Occipital lobe (tissue), 1 donor: ENCODE measurements at regions not wholly inside any gene's neighbourhood (a gene's known extent, or its start where the extent isn't known, plus 50 kb on each side); places are given as distances from the start of the nearest gene placed in this dataset.
"Not testable (repeated sequence)": the region's sequence is repeated elsewhere in the genome, so short reads cannot be mapped to it uniquely, and the experiment has no call there.

Source experiments
- DNase-seq: peaks from one replicate; lab custom pipeline; 2025; lab: John Stamatoyannopoulos, UW

GRCh38 chr18:38256366-38256765, 690.8 kb upstream of the CELF4 start:
- DNase-seq = no peak

DNA sequence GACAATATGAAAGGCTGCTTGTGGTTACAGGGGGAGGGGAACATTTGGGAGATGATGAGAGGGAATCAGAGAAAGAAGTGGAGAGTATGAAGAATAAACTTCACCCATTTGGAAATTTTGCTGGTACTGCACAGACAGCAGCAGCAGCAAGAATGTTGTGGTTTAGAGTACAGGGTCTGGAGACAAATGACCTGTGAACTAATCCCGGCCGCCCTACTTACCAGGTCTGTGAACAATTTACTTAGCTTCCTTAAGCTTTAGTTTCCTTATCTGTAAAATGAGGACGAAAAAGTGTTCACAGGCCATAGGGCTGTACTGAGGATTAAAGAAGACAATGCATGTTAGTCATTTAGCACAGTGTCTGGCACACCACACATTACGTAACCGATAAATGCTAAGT, 685.4 kb upstream of the CELF4 start:
- no peak for DNase-seq

DNA sequence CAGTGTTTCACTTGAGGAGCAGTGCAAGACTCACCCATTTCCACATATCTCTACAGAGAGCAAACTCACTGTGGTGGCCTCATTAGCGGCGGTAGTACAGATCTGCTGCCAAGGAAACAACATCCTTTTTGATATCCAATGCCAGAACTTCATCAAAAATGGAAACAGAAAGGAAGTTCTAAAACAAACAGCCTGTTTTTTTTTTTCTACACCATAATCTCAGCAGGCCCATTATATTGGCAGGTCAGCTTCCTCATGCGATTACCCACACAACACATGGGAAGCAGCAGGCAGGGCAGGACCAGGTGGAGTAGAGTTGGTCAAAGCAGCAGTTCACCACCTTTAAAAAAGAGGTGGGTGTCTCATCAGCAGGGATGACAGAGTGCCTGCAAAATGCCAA, 678.9 kb upstream of the CELF4 start:
- DNase-seq = no peak

DNA sequence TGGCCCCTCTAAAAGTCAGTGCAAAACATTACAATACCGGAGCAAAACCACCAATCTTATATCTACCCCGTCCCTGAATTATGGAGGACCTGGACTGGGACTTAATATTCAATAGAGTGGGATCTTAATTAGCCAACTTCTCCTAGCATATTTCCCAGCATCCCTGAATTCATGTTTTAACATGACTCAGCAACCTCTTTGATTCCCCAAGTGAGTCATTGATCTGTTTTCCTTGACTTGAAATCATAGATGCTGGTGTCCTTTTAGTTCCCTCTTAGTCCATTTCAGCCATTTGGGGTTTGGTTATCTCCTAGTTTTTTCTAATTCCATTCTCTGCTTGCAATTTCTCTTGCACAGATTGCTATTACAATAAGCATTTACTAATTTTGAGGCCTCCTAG, 677.7 kb upstream of the CELF4 start:
- no peak for DNase-seq

GRCh38 chr18:38241736-38242135, 676.1 kb upstream of the CELF4 start:
- no peak for DNase-seq

GRCh38 chr18:38241216-38241615, 675.6 kb upstream of the CELF4 start:
- no peak for DNase-seq

- DNase-seq = no peak
These were observed 674.0 kb upstream of the CELF4 start for GRCh38 chr18:38239606-38240005.

- no peak for DNase-seq
These were observed 672.2 kb upstream of the CELF4 start for GRCh38 chr18:38237796-38238195.

DNA sequence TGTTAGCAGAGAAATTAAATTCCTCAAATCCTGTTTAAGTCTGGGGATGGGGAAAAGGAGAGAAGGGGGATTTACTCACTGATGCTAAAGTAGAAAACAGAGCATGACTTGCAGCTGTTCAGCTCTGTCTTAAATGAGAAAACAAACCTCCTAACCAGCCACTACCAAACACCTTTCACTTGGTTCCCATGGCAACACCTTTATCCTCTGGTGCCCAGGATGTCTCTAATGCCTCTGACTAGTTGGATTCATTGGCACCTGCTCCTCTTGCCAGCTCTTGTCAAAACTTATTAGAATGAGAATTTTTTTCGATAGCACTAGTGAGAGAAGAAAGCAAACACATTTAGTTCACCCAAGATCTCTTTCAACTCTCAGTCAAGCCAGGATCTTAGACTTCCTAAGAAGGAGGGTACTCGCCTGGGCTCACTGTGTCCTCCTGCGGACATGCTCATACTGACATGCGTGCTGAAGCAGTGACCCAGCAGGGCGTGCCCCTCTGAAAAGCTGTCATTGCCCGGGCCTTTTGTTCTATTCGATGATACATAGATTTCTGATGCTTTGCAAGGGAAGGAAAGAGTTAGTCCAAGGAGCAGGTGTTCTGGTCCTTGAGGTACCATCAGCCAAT, 656.0 kb upstream of the CELF4 start:
- DNase-seq = no peak

DNA sequence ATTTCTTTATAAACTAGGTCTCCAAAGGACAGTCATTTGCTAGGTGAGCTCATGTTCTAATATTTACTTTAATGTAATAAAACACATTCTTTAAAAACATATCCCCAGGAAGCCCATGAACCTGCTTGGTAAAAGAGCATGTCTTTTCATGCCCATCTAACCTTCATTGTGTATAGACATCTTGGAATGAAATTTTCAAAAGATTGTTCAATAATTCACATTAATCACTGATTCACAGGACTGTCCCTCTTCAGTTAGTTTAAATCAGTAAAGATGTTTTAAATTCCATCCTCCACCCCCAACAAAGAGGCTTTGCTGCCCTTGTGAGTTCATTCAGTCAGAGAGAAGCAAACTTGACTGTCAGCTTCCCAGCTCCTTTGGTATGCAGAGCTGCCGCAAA, 633.4 kb upstream of the CELF4 start:
- no peak for DNase-seq

DNA sequence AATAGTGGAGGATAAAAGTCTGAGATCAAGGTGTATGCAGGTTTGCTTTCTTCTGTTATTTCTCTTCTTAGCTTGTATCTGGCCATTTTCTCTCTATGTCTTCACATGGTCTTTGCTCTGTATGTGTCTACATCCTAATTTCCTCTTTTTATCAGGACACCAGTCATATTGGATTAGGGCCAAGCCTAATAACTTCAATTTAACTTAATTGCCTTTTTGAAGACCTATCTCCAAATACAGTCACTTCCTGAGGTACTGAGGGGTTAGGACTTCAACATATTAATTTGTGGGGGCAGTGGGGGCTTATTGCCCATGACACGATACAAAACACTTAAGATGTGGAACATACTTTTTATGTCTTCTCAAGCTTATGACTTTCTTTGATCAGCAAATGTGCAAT, 632.9 kb upstream of the CELF4 start:
- no peak for DNase-seq

GRCh38 chr18:38186491-38186890, 620.9 kb upstream of the CELF4 start:
- DNase-seq = no peak

DNA sequence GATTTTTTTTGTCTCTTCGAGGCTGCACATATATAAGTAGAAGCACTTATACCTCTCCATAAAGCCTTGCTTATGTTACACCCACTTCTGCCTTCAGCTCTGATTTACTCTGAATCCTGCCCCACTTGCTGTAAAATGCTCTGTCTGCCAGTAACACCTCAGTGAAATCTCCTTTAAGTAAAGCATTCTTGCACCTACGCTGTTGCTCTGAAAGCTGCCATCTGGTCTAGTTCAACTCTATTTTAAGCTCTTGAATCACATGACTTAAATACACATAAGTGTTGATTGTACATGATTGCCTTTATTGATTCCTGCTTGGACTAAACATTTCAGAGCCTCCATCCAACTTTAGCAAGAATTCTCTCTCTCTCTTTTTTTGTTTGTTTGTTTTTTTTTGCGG, 609.0 kb upstream of the CELF4 start:
- no peak for DNase-seq

DNA sequence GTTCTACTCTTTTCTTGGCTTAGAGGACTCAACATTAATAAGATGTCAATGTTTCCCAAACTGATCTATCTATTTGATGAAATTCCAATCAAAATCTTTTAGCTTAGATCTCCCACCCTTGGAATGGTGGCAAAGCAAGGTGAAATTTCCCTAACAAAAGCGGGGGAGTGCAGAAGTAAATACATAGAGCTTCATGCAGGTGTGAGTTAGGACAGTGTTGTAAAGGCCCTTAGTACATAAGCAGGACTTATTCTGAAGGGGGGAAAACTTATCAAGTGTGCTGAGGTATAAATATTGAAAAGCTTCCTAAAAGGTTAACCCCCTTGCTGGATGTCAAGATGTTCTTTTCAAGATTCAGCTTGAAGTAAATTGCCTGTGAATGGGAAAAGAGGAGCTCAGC, 608.6 kb upstream of the CELF4 start:
- DNase-seq = no peak

- DNase-seq = no peak
These were observed 605.2 kb upstream of the CELF4 start for GRCh38 chr18:38170845-38171244.

DNA sequence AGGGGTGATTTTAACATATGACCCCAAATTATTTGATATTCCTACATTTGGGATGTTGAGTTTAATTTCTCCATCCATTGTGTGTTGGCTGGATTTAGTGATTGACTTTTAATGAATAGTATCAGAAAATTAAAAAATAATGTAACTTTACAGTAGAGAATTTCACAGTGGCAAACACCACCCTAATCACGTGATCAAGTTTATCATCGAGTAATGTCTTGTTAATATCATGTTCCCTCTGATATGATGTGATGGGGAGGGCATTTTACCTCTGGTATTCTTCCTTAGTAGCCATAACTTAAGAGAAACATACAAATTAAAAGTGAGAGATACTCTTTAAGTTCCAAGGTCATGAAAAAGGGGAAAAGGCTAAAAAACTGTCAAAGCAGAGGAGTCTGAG, 602.0 kb upstream of the CELF4 start:
- no peak for DNase-seq

- not testable (repeated sequence) for DNase-seq
These were observed 587.5 kb upstream of the CELF4 start for GRCh38 chr18:38153116-38153515.

DNA sequence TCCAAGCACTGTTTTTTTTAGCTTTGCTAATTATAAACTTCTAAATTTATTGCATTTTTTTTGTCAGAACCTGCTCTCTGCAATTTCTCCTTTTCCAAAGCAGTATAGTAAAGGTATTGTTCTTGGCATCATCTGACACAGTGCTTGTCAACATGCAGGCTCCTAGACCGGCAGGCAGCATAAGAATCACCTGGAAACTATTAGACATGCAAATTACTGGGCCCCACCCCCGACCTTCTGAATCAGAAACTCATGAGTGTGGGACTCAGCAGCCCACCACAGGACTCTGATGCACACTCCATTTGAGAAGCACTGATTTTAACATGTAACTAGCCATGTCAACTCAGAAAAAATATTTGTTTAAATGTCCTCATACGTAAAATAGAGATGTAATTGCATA, 551.1 kb upstream of the CELF4 start:
- no peak for DNase-seq

DNA sequence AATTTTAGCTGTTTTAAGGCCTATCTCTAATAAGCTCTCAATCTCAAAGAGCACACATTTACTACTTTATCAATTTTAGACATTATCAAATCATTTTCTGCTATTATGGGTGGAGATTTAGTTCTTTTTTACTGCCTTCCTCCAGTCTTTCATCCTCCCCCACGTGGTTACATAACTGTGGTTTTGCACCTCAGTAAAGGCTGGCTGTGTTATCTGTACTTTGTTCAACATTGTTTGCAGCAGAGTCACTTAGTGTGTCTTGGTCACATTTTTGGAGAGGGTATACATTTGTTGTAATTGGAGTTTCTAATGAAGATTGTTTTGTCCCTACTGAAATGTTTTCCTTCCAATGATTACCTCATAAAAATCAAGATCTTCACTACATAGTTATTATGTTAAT, 549.6 kb upstream of the CELF4 start:
- no peak for DNase-seq

GRCh38 chr18:38087538-38087937, 521.9 kb upstream of the CELF4 start:
- DNase-seq = no peak

GRCh38 chr18:38081516-38081915, 515.9 kb upstream of the CELF4 start:
- no peak for DNase-seq

GRCh38 chr18:38077229-38077628, 511.6 kb upstream of the CELF4 start:
- DNase-seq = no peak

GRCh38 chr18:38076346-38077070, 510.9 kb upstream of the CELF4 start:
- DNase-seq = no peak
